ENCODE measurements at regions not wholly inside any gene's neighbourhood (a gene's known extent, or its start where the extent isn't known, plus 50 kb on each side); places are given as distances from the start of the nearest gene placed in this dataset.

DNA sequence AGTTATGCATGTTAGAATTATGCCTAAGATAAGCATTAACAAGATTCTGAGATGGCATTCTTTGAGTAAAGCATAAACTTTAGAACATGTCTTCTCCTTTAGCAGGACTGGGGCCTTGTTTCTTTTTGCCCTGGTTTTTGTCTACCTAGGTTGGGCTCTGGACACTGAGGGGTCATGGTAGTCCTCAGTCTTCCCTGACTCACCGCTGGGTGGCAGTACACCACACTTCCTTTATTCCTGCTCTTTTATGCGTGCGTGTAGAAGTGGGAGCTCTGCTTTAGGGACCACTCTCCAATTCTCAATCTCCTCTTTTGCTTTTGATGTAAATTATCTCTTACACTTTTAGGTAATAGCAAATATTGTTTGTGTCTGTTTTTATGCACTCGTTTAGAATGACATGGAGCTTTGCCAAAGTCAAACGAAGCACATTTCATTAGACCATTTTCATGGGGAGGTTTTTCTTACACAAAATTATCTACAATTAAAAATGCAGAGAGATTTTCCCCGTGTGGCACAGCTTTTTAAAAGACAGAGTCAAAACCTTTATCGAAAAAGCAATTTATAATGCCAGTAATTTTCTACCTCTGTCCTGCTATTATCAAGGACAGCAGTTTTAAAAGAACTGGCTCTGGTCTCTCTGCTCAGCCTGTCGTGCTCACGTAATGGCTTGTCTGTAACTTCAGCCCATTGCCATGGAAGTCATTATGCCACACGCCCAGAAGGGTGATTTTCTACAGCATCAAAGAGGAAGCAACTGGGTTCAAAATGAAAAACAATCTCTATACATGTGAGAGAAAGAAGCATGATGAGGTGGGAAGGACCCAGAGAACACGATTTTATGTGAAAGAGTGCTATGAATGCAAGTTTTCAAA lies 413.9 kb downstream of the COG6 start:
- no peak overlapping the region for H3K27ac ChIP-seq
- TF ChIP-seq CTCF (conservative IDR thresholded peaks at IDR 0.05) = peak; percentile 86

DNA sequence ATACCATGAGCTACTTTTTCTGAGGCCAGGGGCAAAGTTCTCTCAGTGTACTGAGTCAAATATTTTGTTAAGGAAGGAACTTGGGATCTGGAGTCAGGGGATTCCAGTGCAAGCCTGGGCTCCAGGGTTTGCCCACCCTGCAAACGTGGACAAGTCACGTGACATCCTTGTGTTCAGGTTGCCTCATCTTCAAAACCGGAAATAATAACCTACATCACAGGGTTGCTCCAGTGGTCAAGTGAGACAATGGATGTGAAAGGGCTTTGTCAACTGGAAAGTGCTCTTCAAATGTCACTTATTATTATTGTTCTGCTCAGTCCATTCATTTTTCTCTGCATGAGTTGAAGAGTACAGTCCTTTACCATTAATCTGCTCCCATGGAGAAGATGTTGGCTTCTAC lies 414.9 kb downstream of the COG6 start:
- H3K27ac ChIP-seq = no peak overlapping the region

DNA sequence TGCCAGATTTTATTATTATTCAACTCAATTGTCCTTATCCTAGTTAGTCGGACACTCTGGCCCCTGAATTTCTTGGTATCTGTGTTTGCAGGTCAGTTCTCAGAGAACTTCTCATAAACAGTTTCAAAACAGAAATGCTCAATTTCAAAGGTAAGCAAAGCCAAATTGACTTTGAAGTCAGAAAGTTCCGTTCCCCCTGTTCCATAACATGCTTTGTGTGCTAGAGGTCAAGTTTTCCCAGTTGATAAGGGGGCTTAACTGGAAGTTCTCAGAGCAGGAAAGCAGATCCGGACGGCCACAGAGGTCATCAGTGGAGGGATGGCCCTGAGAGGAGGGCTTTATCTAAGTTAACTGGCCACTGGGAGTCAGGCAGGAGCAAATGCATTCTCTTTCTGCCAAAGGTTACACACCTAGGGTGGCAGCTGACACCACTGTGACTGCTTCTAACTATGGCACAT lies 417.2 kb downstream of the COG6 start:
- no peak overlapping the region for H3K27ac ChIP-seq
- TF ChIP-seq CTCF (conservative IDR thresholded peaks at IDR 0.05) = no peak

More for the DNA sequence above, 414.9 kb downstream of the COG6 start:
- no peak for TF ChIP-seq CTCF (conservative IDR thresholded peaks at IDR 0.05)

DNA sequence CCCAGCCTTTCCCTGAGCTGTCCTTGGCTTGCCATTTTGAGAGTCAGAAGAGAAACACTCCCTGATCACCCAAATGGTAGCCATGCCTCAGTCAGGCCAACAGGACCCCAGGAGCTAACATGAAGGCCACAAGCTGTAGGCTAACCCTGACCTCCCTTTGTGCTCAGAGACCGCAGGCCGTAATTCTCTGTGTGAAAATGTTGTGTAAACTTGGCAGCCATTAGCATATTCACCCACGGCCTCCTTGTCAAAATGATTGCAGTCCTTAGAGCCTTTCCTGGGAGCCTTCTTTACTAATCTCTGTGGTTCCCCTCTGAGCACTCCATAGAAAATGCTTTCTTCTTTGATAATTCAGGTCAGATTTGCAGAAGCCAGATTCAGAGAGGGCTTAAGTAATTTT lies 418.9 kb downstream of the COG6 start:
- no peak for TF ChIP-seq CTCF (conservative IDR thresholded peaks at IDR 0.05)

DNA sequence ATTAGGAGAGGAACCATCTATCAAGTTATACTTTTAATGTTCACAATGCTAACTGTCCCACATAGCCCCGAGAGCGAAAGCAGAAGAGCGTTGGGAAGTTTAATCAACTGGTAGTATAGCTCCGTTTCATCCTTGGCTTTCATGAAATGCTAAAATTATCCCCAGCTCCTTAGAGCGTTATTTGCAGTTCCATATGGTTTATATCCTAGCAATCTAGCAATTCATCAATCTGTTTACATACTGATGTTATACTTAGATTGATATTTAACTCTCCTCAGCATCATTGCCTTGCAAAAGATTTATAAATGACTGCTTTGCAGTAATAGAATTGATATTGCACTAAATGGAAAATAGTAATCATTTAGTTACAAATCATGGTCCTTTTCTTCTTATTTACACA lies 419.8 kb downstream of the COG6 start:
- H3K27ac ChIP-seq = no peak overlapping the region
- no peak for TF ChIP-seq CTCF (conservative IDR thresholded peaks at IDR 0.05)

More for the DNA sequence above, 418.9 kb downstream of the COG6 start:
- no peak overlapping the region for H3K27ac ChIP-seq

DNA sequence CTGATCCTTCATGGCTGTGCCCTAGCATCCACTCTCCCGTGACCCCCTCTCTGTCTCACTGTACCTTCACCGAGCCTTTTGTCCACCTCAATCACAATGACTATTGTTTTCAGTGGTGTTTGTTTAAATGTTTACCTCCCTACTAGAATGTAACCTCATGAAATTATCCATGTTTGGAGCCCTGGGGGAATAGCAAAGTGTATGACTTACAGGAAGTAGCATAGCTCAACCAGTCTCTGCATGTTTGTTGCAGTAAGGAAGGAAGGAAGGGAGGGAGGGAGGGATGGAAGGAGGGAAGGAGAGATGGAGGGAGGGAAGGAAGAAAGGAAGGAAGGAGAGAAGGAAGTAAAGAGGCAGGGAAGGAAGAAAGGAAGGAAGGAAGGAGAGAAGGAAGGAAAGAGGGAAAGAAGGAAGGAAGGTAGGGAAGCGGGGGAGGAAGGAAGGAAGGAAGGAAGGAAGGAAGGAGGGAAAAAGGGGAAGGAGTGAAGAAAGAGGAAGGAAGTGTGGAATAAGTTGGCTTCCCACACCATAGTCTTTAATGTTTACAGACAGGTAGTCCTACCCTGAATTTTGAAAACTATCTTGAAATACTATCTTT lies 421.4 kb downstream of the COG6 start:
- H3K27ac ChIP-seq = no peak overlapping the region
- TF ChIP-seq CTCF (conservative IDR thresholded peaks at IDR 0.05) = no peak

DNA sequence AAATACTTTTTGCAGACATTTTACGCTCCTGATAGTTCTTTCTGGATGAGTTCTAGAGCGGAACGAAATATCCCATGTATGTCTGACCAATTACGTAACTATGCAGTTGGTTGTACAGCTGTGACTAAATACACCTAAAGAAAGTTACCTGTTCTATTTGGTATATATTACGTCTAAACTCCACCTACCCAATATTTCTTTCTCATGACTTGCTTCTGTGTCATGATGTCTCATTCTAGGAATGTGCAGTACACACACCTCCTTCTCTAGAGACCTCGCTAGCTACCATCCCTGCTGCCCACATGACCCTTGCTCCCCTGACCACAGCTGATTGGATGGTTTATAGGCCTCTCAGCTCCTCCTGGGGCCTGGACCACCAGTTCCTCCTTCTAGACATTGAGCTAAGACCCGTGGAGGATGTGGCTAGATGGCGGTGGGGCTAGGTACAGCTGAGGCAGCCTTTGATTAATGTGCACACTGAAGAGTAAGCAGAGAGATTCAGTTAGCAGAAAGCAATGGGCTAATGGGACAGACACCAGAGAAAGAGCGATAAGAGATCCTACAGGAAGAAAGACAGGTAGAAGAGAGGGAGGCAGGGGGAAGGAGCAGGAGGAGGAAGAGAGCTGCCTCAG lies 422.1 kb downstream of the COG6 start:
- no peak for TF ChIP-seq CTCF (conservative IDR thresholded peaks at IDR 0.05)
- H3K27ac ChIP-seq = no peak overlapping the region

Measured in VCaP (cell line).